ENCODE measurements at regions not wholly inside any gene's neighbourhood (a gene's known extent, or its start where the extent isn't known, plus 50 kb on each side); places are given as distances from the start of the nearest gene placed in this dataset.

GRCh38 chr18:39776766-39777165 is 2178.3 kb upstream of the PIK3C3 start:
- Histone ChIP-seq H2AK5ac (ENCODE audit: low read depth, low read length) (no peak overlapping the region), H3K27ac (ENCODE audit: low read depth, low read length) (no peak overlapping the region), H3K4me3 (ENCODE audit: extremely low read depth in 1 of 4, insufficient read depth in 2 of 4, low read depth in 3 of 4, low read length in 4 of 4) (no peak overlapping the region), H3K4ac (replicated peaks; ENCODE audit: insufficient read length, low read depth, low read length) (no peak overlapping the region), H3K27me3 (replicated peaks in 1 of 4; ENCODE audit: control insufficient read depth in 3 of 4, extremely low read depth in 1 of 4, insufficient read depth in 3 of 4, low read length in 3 of 4) (no peaks in the 10 kb centered on the region), H3K9ac (replicated peaks in 1 of 4; ENCODE audit: extremely low read depth in 1 of 4, low read depth in 3 of 4, low read length in 3 of 4) (no peak overlapping the region), H4K91ac (replicated peaks; ENCODE audit: insufficient read length, low read length) (no peak overlapping the region), H3K4me2 (ENCODE audit: insufficient read depth in 1 of 2, low read depth in 2 of 2, low read length in 2 of 2) (no peak overlapping the region), H4K20me1 (replicated peaks in 1 of 2; ENCODE audit: control insufficient read depth in 1 of 2, insufficient read depth in 2 of 2, low read length in 2 of 2) (no peaks in the 10 kb centered on the region), H4K8ac (ENCODE audit: extremely low read depth, insufficient read depth, low read length) (no peak overlapping the region), H3K9me3 (ENCODE audit: insufficient read depth in 2 of 2, low read depth in 1 of 2, low read length in 1 of 2) (no peaks in the 10 kb centered on the region), H2AFZ (ENCODE audit: low read length) (no peak overlapping the region), H3K79me2 (ENCODE audit: control insufficient read depth in 1 of 2, insufficient read depth in 2 of 2, low read length in 2 of 2) (peaks cover 0 to 47% of the 10 kb centered on the region in 2 experiments; a peak in 2 of 4 replicates), H2BK120ac (replicated peaks; ENCODE audit: low read depth, low read length) (no peak overlapping the region), H3K23me2 (ENCODE audit: low read depth, low read length) (no peaks in the 10 kb centered on the region), H4K5ac (ENCODE audit: insufficient read length, low read depth, low read length) (no peak overlapping the region), H2BK12ac (ENCODE audit: low read depth, low read length) (no peak overlapping the region), H2BK5ac (ENCODE audit: low read depth, low read length) (no peak overlapping the region), H3K36me3 (ENCODE audit: control insufficient read depth in 2 of 4, insufficient read depth in 4 of 4, low read length in 3 of 4) (no peaks in the 10 kb centered on the region), H3K14ac (ENCODE audit: insufficient read length) (no peak overlapping the region), H3K56ac (replicated peaks; ENCODE audit: insufficient read length, low read depth, low read length) (no peak overlapping the region), H3K23ac (ENCODE audit: insufficient read length) (no peak overlapping the region), H2BK15ac (ENCODE audit: low read length) (no peak overlapping the region), H3K79me1 (ENCODE audit: low read depth, low read length) (no peaks in the 10 kb centered on the region), H2BK20ac (ENCODE audit: low read length) (no peak overlapping the region), H3K18ac (ENCODE audit: extremely low read depth, low read length) (no peak overlapping the region), H3K4me1 (replicated peaks in 1 of 4; ENCODE audit: control insufficient read depth in 3 of 4, insufficient read depth in 4 of 4, low read length in 3 of 4) (peaks cover 0 to 8% (median 0%) of the 10 kb centered on the region in 4 experiments; a peak in 3 of 7 replicates)
- TF ChIP-seq GTF2F1 (IDR thresholded peaks at IDR 0.05; ENCODE audit: borderline replicate concordance, low read depth, low read length) (no peak), ATF3 (IDR thresholded peaks at IDR 0.05; ENCODE audit: insufficient read depth, low read depth, low read length) (no peak), SP4 (IDR thresholded peaks at IDR 0.05; ENCODE audit: low read length) (no peak)
- CTCF ChIA-PET (ENCODE audit: partially characterized antibody), result interaction anchor here (0.6 kb wide), 1 partner anchor 139 kb away, joined by 3 read pairs; no protein-coding TSS in a partner anchor
- POLR2A ChIA-PET (ENCODE audit: partially characterized antibody), result no interaction called here
- FAIRE-seq (peak; percentile 70), DNase-seq (ENCODE audit: low read depth in 1 of 2, low spot score in 2 of 2) (no peak)

Data from H1 (cell line).